IMR-90 (cell line): ENCODE measurements at regions not wholly inside any gene's neighbourhood (a gene's known extent, or its start where the extent isn't known, plus 50 kb on each side); places are given as distances from the start of the nearest gene placed in this dataset.

Source experiments
- CEBPB ChIP-seq: IDR thresholded peaks from 2 replicates; pipeline ENCODE4 v1.6.1; 2012; ENCODE audit warnings: low read depth, low read length, improper control_type of control experiment
- CHD1 ChIP-seq: IDR thresholded peaks from 2 replicates; pipeline ENCODE4 v1.6.1; 2012; ENCODE audit warnings: low read depth, low read length, improper control_type of control experiment
- CTCF ChIP-seq: conservative IDR thresholded peaks from 2 replicates; pipeline ENCODE4 v1.5.1; 2012; ENCODE audit warnings: mild to moderate bottlenecking, low read depth, low read length, improper control_type of control experiment
- ELK1 ChIP-seq: fragments of 150-350 bp; IDR thresholded peaks from 2 replicates; pipeline ENCODE4 v1.6.1; 2016; ENCODE audit warnings: low read depth, mild to moderate bottlenecking, low read length, moderate library complexity, borderline replicate concordance
- FOS ChIP-seq: fragments of 150-350 bp; IDR thresholded peaks from 2 replicates; pipeline ENCODE4 v1.6.1; 2016; ENCODE audit warnings: low read depth, low read length
- MAFK ChIP-seq: IDR thresholded peaks from 2 replicates; pipeline ENCODE4 v1.6.1; 2012; ENCODE audit warnings: low read depth, low read length, improper control_type of control experiment
- MAZ ChIP-seq: IDR thresholded peaks from 2 replicates; pipeline ENCODE4 v1.6.1; 2012; ENCODE audit warnings: low read depth, mild to moderate bottlenecking, low read length, improper control_type of control experiment, moderate library complexity, borderline replicate concordance
- MXI1 ChIP-seq: IDR thresholded peaks from 2 replicates; pipeline ENCODE4 v1.6.1; 2012; ENCODE audit warnings: low read depth, mild to moderate bottlenecking, low read length, moderate library complexity, borderline replicate concordance
- POLR2A ChIP-seq: IDR thresholded peaks from 2 replicates; pipeline ENCODE4 v1.6.1; 2012; ENCODE audit warnings: mild to moderate bottlenecking, low read depth, low read length
- RAD21 ChIP-seq: IDR thresholded peaks from 2 replicates; pipeline ENCODE4 v1.6.1; 2012; ENCODE audit warnings: low read length, improper control_type of control experiment
- RCOR1 ChIP-seq: IDR thresholded peaks from 2 replicates; pipeline ENCODE4 v1.6.1; 2012; ENCODE audit warnings: mild to moderate bottlenecking, low read length, improper control_type of control experiment; ENCODE audit not compliant: insufficient replicate concordance
- RFX5 ChIP-seq: IDR thresholded peaks from 2 replicates; pipeline ENCODE4 v1.8.0; 2012; ENCODE audit warnings: low read depth, mild to moderate bottlenecking, low read length, moderate library complexity
- SMC3 ChIP-seq: fragments of 150-350 bp; IDR thresholded peaks from 2 replicates; pipeline ENCODE4 v1.6.1; 2016; ENCODE audit warnings: low read depth, mild to moderate bottlenecking, antibody characterized with exemption, low read length, moderate library complexity
- USF2 ChIP-seq: fragments of 150-350 bp; IDR thresholded peaks from 2 replicates; pipeline ENCODE4 v1.6.1; 2017; ENCODE audit warnings: mild to moderate bottlenecking, antibody characterized with exemption, low read length, low read depth

- TF ChIP-seq MAFK: no peak
- no peak for TF ChIP-seq SMC3
- no peak for TF ChIP-seq CTCF
- TF ChIP-seq POLR2A: no peak
- no peak for TF ChIP-seq ELK1
- TF ChIP-seq USF2: no peak
- TF ChIP-seq CEBPB: no peak
- TF ChIP-seq FOS: no peak
- no peak for TF ChIP-seq RAD21
- TF ChIP-seq CHD1: no peak
- TF ChIP-seq MXI1: no peak
- no peak for TF ChIP-seq MAZ
- TF ChIP-seq RFX5: no peak
- no peak for TF ChIP-seq RCOR1
These were observed 81.4 kb upstream of the CRBN start for GRCh38 chr3:3260870-3261269.
